Transverse colon (tissue), 4 donors: ENCODE measurements at regions not wholly inside any gene's neighbourhood (a gene's known extent, or its start where the extent isn't known, plus 50 kb on each side); places are given as distances from the start of the nearest gene placed in this dataset.
"Not testable (repeated sequence)": the region's sequence is repeated elsewhere in the genome, so short reads cannot be mapped to it uniquely, and the experiment has no call there.

Experiments
- DNase-seq: peaks from one replicate; pipeline ENCODE4 v3.0.0-alpha.2; 2019
- H3K27ac ChIP-seq, 4 donors: fragments of 200-600 bp; sonication (generic); 2 replicates each; pipeline ENCODE4 v1.5.1; 2016 to 2018; ENCODE audit warnings: inconsistent platforms in 4 of 4
- H3K27me3 ChIP-seq: fragments of 200-600 bp; sonication (generic); 2 replicates; pipeline ENCODE4 v1.5.1; 2017; ENCODE audit warnings: inconsistent platforms
- H3K36me3 ChIP-seq, 4 donors: fragments of 200-600 bp; sonication (generic); 2 replicates each; pipeline ENCODE4 v1.5.1; 2017 to 2019; ENCODE audit warnings: inconsistent platforms in 4 of 4
- H3K4me1 ChIP-seq, 4 donors: fragments of 200-600 bp; sonication (generic); 2 replicates each; pipeline ENCODE4 v1.5.1; 2017 to 2020; ENCODE audit warnings: inconsistent platforms in 4 of 4
- H3K4me3 ChIP-seq, 4 donors: fragments of 200-600 bp; sonication (generic); 1 replicate in 1 of 4; 2 replicates in 3 of 4; pipeline versions ENCODE4 v1.5.1 to v1.6.1; 2017 to 2019; ENCODE audit warnings: inconsistent platforms in 4 of 4
- H3K9me3 ChIP-seq, 2 donors: fragments of 200-600 bp; sonication (generic); 2 replicates each; pipeline ENCODE4 v1.5.1; 2017 to 2019; ENCODE audit warnings: inconsistent platforms in 2 of 2
- EP300 ChIP-seq: sonication (generic); formaldehyde crosslinking; IDR thresholded peaks from one replicate; pipeline ENCODE4 v1.6.1; 2017; ENCODE audit warnings: antibody characterized with exemption, low read depth
- POLR2A ChIP-seq: fragments of 450-650 bp; IDR thresholded peaks from one replicate; pipeline ENCODE4 v1.6.1; 2016; ENCODE audit warnings: antibody characterized with exemption, mild to moderate bottlenecking, moderate library complexity
- POLR2AphosphoS5 ChIP-seq, 3 donors: sonication (generic); formaldehyde crosslinking; IDR thresholded peaks; one replicate each; pipeline ENCODE4 v1.6.1; 2016; ENCODE audit warnings: antibody characterized with exemption in 3 of 3
- WGBS, 2 donors: methylation state at CpG; one replicate each; pipeline ENCODE4 v1.1.5; 2018; ENCODE audit warnings: low coverage in 1 of 2; 5-methylcytosine and 5-hydroxymethylcytosine counted together
- in situ Hi-C, 4 donors: fragments of 200-750 bp; cut with MboI; loops; one replicate each; pipeline versions ENCODE4 v1.15.0 to v1.15.1; 2017; ENCODE audit warnings: low sequenced_read_pairs in 3 of 4, low pct_ligation_motif_present in 1 of 4, low pct_unique_long_range_greater_than_20kb in 1 of 4
- intact Hi-C: fragments of 100-400 bp; cut with DNase I; formaldehyde crosslinking; loops from one replicate; pipeline ENCODE4 v1.15.1; 2023; ENCODE audit warnings: low total_unique reads
- TF ChIP-seq, protein P1 (sequence below), 5 experiments: fragments of 200-600 bp in 3 of 5; fragments of 450-650 bp in 2 of 5; sonication (generic) in 3 of 5; IDR thresholded peaks; 1 replicate in 2 of 5; 2 replicates in 3 of 5; pipeline ENCODE4 v1.5.1; 2016 to 2017; ENCODE audit warnings: antibody characterized with exemption in 5 of 5, inconsistent platforms in 3 of 5, mild to moderate bottlenecking in 2 of 5, moderate library complexity in 1 of 5

DNA sequence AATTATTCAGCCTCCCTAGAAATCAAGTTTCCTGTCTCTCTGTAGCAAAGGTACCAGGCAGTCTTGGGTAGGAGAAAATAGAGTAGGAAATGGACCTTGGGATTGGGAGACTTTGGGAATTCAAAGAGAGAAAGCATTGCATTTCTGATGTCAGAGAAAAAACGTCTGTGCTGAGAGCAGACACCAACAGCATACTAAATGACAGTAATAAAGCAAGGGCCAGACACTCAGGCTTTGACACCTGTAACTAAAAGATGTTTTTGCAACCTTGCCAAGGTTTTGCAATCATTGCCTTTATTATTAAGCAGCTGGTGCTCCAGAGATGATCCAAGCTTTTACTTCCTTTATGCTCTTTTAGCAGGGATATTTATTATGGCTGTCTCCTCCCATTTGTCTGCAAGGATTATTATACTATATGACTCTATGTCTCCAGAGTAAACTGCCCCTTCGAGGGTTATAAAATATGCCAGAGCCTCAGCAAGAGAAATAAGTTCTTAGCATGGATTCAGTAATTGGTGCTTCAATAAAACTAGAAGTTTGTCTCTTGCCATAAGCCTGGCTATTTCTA is 85.2 kb upstream of the GRAMD1B start:
- Histone ChIP-seq H3K4me3 (no peak overlapping the region), H3K4me1 (peaks cover 0 to 11% (median 3%) of the 10 kb centered on the region in 4 donors), H3K9me3 (no peaks in the 10 kb centered on the region), H3K27me3 (no peaks in the 10 kb centered on the region), H3K36me3 (no peaks in the 10 kb centered on the region), H3K27ac (no peak overlapping the region)
- intact Hi-C loops: no loop called here
- no peak for DNase-seq
- TF ChIP-seq EP300 (no peak), POLR2AphosphoS5 (IDR thresholded peaks at IDR 0.05) (no peak), POLR2A (no peak)
- TF ChIP-seq, protein P1, sequence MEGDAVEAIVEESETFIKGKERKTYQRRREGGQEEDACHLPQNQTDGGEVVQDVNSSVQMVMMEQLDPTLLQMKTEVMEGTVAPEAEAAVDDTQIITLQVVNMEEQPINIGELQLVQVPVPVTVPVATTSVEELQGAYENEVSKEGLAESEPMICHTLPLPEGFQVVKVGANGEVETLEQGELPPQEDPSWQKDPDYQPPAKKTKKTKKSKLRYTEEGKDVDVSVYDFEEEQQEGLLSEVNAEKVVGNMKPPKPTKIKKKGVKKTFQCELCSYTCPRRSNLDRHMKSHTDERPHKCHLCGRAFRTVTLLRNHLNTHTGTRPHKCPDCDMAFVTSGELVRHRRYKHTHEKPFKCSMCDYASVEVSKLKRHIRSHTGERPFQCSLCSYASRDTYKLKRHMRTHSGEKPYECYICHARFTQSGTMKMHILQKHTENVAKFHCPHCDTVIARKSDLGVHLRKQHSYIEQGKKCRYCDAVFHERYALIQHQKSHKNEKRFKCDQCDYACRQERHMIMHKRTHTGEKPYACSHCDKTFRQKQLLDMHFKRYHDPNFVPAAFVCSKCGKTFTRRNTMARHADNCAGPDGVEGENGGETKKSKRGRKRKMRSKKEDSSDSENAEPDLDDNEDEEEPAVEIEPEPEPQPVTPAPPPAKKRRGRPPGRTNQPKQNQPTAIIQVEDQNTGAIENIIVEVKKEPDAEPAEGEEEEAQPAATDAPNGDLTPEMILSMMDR (IDR thresholded peaks at IDR 0.05): no peak
- 13 to 19% methylated on average over 2 of the region's 2 CpGs for WGBS, 2 donors
- in situ Hi-C loops: no loop called here

DNA sequence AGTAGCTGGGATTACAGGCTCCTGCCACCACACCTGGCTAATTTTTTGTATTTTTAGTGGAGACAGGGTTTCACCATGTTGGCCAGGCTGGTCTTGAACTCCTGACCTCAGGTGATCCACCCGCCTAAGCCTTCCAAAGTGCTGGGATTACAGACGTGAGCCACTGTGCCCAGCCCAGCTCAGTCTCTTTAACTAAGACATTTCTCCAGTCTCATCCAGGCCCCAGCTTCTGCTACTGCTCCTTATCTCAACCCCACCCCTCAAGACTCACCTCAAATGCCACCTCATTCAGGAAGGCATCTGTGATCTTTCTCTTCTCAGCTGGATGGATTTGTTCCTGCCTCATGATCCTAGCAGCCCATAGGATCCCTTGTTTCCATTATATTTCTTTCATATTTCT is 85.9 kb upstream of the GRAMD1B start:
- intact Hi-C loops, H3K4me3 ChIP-seq, in situ Hi-C loops, H3K9me3 ChIP-seq, H3K27ac ChIP-seq, H3K27me3 ChIP-seq, DNase-seq, H3K36me3 ChIP-seq: not testable (repeated sequence)
- 62 to 65% methylated on average over 2 of the region's 2 CpGs for WGBS, 2 donors
- peaks cover 0 to 11% (median 3%) of the 10 kb centered on the region in 4 donors for H3K4me1 ChIP-seq

DNA sequence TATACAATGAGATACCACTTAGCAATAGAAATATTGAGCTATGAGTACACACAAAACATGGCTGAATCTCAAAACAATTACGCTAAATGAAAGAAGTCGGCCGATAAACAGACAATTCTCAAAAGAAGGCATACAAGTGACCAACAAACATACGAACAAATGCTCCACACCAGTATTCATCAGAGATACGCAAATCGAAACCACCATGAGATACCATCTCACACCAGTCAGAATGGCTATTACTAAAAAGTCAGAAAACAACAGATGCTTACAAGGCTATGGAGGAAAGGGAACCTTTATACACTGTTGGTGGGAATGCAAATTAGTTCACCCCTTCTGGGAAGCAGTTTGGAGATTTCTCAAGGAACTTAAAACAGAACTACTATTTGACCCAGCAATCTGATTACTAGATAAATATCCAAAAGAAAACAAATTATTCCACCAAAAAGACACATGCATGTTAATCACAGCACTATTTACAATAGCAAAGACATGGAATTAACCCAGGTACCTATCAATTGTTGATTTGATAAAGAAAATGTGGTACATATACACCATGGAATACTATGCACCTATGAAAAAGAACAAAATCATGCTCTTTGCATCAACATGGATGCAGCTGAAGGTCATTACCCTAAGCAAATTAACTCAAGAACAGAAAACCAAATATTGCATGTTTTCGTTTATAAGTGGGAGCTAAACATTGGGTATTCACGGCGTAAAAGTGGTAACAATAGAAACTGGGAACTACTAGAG is 90.9 kb upstream of the GRAMD1B start:
- Histone ChIP-seq H3K4me1 (no peaks in the 10 kb centered on the region), H3K9me3 (no peaks in the 10 kb centered on the region), H3K4me3 (no peak overlapping the region), H3K36me3 (no peaks in the 10 kb centered on the region), H3K27me3 (peaks cover 5% of the 10 kb centered on the region), H3K27ac (no peak overlapping the region)
- TF ChIP-seq POLR2A: no peak
- TF ChIP-seq, protein P1 (IDR thresholded peaks at IDR 0.05): no peak
- TF ChIP-seq POLR2AphosphoS5 (IDR thresholded peaks at IDR 0.05): no peak
- no peak for TF ChIP-seq EP300
- in situ Hi-C loops: no loop called here
- intact Hi-C loops: no loop called here
- DNase-seq: no peak
- WGBS, 2 donors: 92 to 94% methylated on average over 9 of the region's 9 CpGs

DNA sequence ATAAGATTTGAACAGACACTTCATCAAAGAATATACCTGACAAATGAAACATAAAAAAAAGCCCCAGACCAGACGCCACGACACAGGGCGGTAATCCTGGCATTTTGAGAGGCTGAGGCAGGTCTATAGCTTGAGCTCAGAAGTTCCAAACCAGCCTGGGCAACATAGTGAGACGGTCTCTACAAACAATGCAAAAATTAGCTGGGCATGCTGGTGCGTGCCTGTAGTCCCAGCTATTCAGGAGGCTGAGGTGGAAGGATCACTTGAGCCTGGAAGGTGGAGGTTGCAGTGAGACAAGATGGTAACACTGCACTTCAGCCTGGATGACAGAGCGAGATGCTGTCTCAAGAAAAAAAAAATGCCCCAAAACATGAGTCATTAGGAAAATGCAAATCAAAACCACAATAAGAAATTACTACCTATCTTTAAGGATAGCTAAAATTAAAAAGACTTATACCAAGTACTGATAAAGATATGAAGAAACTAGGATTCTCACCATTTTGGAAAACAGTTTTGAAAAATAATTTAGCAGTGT is 91.7 kb upstream of the GRAMD1B start:
- Histone ChIP-seq H3K36me3 (no peaks in the 10 kb centered on the region), H3K27ac (no peak overlapping the region), H3K4me1 (no peaks in the 10 kb centered on the region), H3K9me3 (no peaks in the 10 kb centered on the region), H3K27me3 (peaks cover 5% of the 10 kb centered on the region), H3K4me3 (no peak overlapping the region)
- intact Hi-C loops: no loop called here
- in situ Hi-C loops: no loop called here
- 84% methylated on average over 6 of the region's 6 CpGs for WGBS, 2 donors
- TF ChIP-seq, protein P1 (IDR thresholded peaks at IDR 0.05): no peak
- TF ChIP-seq EP300 (no peak), POLR2AphosphoS5 (IDR thresholded peaks at IDR 0.05) (no peak), POLR2A (no peak)
- no peak for DNase-seq
